Lower leg skin (tissue), 4 donors: ENCODE measurements at regions not wholly inside any gene's neighbourhood (a gene's known extent, or its start where the extent isn't known, plus 50 kb on each side); places are given as distances from the start of the nearest gene placed in this dataset.
A peak's percentile ranks its signal among the peaks of the same experiment; 100 is the strongest.

Experiments used
- DNase-seq, 2 donors: peaks; one replicate each; pipeline ENCODE4 v3.0.0-alpha.2; 2019; ENCODE audit warnings: low spot score in 2 of 2
- H3K4me3 ChIP-seq: fragments of 200-600 bp; sonication (generic); 2 replicates; pipeline ENCODE4 v1.5.1; 2017; ENCODE audit warnings: mild to moderate bottlenecking, low read depth; ENCODE audit not compliant: poor library complexity, severe bottlenecking
- POLR2A ChIP-seq, 2 donors: fragments of 450-650 bp; IDR thresholded peaks; one replicate each; pipeline ENCODE4 v1.6.1; 2016 to 2017; ENCODE audit warnings: antibody characterized with exemption in 2 of 2, mild to moderate bottlenecking in 1 of 2, moderate library complexity in 1 of 2
- WGBS, 2 donors: methylation state at CpG; one replicate each; pipeline ENCODE4 v1.1.5; 2018; 5-methylcytosine and 5-hydroxymethylcytosine counted together
- intact Hi-C: fragments of 100-400 bp; cut with DNase I; formaldehyde crosslinking; loops from one replicate; pipeline ENCODE4 v1.15.0; 2023; ENCODE audit warnings: low total_unique reads
- TF ChIP-seq, protein P1 (sequence below), 3 donors: fragments of 450-650 bp; IDR thresholded peaks; one replicate each; pipeline ENCODE4 v1.5.1; 2016; ENCODE audit warnings: antibody characterized with exemption in 3 of 3, mild to moderate bottlenecking in 3 of 3, moderate library complexity in 2 of 3

DNA sequence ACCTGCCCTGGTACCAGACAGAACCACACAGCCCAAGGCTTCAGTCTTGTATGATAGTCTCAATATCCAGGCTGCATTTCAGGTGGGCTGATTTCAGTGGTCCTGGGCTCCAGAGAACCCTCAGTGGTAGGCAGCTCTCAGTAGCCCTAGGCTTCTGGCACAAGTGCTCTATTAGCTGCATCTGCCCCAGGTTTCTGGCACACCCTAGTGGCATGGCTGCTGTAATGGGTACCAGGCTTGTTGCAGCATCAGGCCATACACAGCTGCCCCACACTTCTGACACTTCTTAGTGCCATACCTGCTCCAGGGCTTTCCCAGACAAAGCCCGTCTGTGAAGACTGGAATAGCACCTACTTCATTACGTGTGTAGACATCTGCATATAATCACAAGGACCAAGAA is 1062.2 kb upstream of the EPHA6 start:
- H3K4me3 ChIP-seq: no peak overlapping the region
- intact Hi-C loops: no loop called here
- TF ChIP-seq POLR2A (IDR thresholded peaks at IDR 0.05): no peak
- TF ChIP-seq, protein P1, sequence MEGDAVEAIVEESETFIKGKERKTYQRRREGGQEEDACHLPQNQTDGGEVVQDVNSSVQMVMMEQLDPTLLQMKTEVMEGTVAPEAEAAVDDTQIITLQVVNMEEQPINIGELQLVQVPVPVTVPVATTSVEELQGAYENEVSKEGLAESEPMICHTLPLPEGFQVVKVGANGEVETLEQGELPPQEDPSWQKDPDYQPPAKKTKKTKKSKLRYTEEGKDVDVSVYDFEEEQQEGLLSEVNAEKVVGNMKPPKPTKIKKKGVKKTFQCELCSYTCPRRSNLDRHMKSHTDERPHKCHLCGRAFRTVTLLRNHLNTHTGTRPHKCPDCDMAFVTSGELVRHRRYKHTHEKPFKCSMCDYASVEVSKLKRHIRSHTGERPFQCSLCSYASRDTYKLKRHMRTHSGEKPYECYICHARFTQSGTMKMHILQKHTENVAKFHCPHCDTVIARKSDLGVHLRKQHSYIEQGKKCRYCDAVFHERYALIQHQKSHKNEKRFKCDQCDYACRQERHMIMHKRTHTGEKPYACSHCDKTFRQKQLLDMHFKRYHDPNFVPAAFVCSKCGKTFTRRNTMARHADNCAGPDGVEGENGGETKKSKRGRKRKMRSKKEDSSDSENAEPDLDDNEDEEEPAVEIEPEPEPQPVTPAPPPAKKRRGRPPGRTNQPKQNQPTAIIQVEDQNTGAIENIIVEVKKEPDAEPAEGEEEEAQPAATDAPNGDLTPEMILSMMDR (IDR thresholded peaks at IDR 0.05): no peak
- DNase-seq: peak in 1 of 2 donors; percentile 62
- 78 to 80% methylated on average over 2 of the region's 2 CpGs for WGBS, 2 donors

DNA sequence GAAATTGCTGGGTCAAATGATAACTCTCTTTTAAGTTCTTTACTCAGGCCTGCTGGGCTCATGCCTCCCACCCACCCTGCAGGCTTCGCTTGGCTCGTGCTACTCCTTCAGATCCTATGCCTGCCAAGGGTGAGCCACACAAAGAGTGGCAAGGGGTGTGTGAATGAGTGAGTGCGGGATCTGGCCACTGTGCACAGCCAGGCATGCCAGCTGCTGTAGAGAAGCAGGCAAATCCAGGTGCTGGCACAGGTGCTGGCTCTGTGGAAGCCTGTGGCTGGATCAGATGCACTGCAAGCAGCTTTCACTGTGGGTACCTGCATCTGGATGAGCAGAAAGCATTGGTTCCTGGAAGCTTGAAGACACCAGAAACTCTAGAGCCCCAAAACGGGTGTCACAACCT is 1055.7 kb upstream of the EPHA6 start:
- intact Hi-C loops: no loop called here
- TF ChIP-seq POLR2A (IDR thresholded peaks at IDR 0.05): no peak
- TF ChIP-seq, protein P1 (IDR thresholded peaks at IDR 0.05): no peak
- H3K4me3 ChIP-seq: no peak overlapping the region
- DNase-seq: peak in 1 of 2 donors; percentile 66
- WGBS, 2 donors: 80% methylated on average over 4 of the region's 4 CpGs

DNA sequence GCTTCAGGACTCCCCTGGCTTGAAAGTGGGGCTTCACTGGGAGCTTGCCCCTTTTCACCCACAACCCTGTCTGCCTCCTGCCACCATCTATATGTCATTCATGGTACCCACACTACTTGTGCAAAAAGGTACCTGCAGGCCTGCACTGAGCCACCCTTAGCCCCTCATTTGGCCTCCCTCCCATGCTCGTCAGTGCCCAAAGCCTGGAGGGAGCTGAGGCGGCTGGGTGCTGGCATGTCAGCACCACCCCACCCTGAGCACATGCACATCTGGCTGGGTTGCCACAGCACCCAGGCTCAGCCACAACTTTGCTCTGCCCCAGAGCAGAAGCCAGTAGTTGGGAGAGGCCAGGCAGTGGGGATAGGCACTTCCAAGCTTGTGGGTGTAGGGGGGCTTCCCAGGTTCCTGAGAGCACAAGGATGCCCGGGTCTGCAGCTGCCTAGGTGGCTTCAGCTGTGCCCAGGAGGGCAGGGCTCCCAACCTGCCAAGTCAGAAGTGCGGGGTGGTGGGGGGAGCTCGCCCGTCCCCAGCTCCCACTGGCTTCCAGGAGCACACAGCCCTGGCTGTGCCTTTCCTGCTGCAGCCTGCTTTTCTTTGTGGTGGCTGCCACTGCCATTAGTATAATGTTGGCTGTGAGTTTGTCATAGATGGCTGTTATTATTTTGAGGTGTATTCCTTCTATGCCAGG is 1054.6 kb upstream of the EPHA6 start:
- WGBS, 2 donors: 64 to 79% methylated on average over 4 to 6 of the region's 6 CpGs
- intact Hi-C loops: no loop called here
- H3K4me3 ChIP-seq: no peak overlapping the region
- DNase-seq: peak in 1 of 2 donors; percentile 73
- TF ChIP-seq POLR2A (IDR thresholded peaks at IDR 0.05): no peak
- TF ChIP-seq, protein P1 (IDR thresholded peaks at IDR 0.05): no peak

DNA sequence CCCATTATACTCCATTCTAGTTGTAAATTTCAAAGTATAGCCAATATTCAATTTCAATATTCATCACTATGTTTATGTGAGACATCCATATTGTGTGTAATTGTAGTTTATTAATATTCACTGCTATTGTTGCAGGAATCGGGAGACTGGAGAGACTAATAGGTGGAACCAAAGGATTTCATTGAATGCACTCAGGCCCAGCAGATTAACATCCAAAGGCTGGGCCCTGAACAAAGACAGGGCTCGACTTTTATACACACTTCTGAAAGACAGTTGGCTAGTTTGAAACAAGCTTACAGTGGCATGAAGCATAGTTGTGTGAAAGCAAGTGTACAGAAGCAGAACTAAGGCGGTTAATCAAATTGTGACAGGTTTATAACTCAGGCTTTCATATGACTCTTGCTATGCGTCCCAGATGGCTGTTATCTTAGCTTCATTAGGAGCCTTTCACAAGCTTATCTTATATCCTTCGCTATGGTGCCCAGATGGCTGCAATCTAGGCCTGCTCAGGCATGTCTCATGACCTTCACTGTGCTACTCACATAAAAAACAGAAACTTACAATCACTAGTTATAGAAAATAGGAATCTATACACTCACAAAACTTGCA is 1038.8 kb upstream of the EPHA6 start:
- 69 to 74% methylated on average over 5 of the region's 5 CpGs for WGBS, 2 donors
- intact Hi-C loops: no loop called here

DNA sequence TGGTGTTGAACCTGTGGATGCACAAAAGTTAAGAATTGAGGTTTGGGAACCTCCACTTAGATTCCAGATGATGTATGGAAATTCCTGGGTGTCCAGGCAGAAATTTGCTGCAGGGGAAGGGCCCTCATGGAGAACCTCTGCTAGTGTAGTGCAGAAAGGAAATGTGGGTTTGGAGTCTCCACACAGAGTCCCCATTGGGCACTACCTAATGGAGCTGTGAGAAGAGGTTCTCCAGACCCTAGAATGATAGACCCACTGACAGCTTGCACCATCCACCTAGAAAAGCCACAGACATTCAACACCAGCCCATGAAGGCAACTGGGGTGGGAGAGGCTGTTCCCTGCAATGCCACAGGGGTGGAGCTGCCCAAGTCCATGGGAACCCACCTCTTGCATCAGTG is 1032.8 kb upstream of the EPHA6 start:
- intact Hi-C loops: no loop called here
- no peak for DNase-seq
- TF ChIP-seq, protein P1 (IDR thresholded peaks at IDR 0.05): no peak
- no peak for TF ChIP-seq POLR2A (IDR thresholded peaks at IDR 0.05)

More for the DNA sequence above, 1038.8 kb upstream of the EPHA6 start:
- no peak overlapping the region for H3K4me3 ChIP-seq
- DNase-seq: no peak
- TF ChIP-seq, protein P1 (IDR thresholded peaks at IDR 0.05): no peak
- TF ChIP-seq POLR2A (IDR thresholded peaks at IDR 0.05): no peak

More for the DNA sequence above, 1032.8 kb upstream of the EPHA6 start:
- H3K4me3 ChIP-seq: no peak overlapping the region
